Suppressor macrophage treated with lipopolysaccharide for 1 hour (primary cell): ENCODE measurements at regions not wholly inside any gene's neighbourhood (a gene's known extent, or its start where the extent isn't known, plus 50 kb on each side); places are given as distances from the start of the nearest gene placed in this dataset.
"Not testable (repeated sequence)": the region's sequence is repeated elsewhere in the genome, so short reads cannot be mapped to it uniquely, and the experiment has no call there.

Experiments used
- DNase-seq, 3 donors: peaks; one replicate each; pipeline ENCODE4 v3.0.0-alpha.2; 2020 to 2022

DNA sequence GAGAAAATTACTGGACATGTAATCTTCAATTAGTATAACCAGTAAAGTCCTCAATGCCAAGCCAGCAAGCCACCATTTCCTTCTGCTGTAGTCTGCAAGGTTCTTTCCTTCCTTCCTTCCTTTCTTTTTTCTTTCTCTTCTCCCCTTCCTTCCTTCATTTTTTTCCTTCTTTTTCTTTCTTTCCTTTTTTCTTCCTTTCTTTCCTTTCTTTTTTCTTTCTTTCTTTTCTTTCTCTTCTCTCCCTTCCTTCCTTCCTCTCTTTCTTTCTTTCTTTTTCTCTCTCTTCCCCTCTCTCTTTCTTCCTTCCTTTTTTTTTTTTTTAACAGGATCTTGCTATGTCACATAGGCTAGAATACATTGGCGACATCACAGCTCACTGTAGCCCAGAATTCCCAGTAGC, 369.8 kb downstream of the SEMA3D start:
- DNase-seq, result no peak

DNA sequence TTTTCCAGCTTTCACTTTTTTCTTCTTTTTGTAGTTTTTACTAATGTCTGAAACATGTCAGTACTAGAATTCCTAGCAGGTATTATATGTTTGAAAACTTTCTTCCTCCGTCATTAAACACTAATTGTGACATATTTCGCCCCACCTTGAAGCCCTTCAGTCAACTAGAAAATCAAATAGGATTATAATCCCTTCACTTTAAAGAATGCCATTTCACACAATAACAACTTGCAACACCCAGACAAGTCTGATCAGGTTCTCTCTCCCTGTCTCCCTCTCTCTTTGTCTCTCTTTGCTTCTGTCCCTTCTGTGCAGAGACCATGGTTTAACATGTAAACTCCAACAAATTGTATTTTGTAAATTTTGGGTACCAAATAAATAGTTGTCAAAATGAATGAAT, 373.5 kb downstream of the SEMA3D start:
- no peak for DNase-seq

DNA sequence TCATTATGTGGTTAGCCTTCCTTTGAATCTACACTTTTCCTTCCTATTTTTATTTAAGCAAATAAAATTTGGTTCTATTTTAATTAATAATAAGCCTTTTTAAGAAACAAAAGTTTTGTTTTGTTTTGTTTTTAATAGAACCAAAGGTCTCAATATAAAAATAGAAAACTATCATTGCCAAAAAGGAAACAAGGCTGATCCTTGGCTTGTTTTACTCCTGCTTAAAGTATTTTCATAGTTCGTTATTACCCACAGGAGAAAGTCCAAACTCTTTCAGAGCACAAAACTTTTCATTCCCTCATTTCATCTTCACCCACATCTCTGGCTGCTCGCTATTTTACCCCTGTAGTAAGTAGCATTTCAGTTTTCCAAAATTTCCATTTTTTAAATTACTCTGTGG, 374.8 kb downstream of the SEMA3D start:
- DNase-seq, result no peak

DNA sequence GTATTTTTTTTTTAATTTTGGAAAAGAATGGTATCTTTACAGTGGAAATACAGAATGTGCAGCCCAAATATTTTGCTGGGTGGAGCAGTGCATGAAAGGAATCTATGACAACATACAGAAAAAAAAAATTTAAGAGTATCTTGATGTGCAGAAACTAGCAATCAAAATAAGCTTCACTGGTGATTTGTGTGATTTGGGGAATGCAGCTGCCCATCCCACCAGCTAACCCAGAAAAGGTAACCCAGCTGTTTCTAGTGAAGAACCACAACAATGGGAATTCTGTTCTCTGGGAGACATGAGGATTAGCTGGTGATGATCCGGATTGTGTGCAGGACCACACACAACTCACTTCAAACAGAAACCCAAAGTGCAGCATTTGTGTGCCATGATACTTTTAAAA, 375.5 kb downstream of the SEMA3D start:
- DNase-seq, result no peak

DNA sequence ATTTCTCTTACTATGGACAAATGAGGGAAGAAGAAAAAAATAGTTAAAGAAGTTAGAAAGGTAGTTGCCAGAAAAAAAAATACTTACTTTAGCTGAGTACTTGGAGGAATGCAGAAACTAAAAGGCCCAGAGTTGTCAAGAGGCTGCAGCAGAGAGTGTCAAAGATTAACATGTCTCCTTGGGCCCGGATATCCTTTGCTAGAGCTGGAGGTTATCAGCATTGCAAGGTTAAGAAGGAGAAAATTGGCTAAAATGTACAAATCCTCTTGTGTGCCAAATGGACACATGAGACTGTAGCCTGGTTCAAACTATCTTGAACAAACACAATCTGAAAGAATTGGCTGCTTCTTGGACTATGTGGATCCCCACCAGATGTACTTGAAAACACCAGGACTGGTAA, 377.0 kb downstream of the SEMA3D start:
- no peak for DNase-seq

DNA sequence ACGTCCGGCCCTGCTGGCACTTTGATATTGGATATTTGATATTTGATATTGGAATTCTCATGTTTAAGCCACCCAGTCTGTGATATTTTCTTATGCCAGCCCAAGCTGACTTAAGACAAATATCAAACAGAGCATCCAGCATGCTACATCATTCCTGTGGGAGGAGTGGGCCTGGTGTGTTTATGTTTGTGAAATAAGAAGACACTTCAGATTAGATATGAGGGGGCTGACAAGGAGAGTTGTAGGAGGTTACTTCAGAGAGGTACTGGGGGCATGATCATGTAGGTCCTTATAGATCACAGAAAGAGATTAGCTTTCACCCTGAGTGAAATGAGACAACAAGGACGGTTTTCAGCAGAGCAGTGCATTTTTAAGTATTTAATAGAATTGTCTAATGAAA, 382.9 kb downstream of the SEMA3D start:
- DNase-seq, result no peak

DNA sequence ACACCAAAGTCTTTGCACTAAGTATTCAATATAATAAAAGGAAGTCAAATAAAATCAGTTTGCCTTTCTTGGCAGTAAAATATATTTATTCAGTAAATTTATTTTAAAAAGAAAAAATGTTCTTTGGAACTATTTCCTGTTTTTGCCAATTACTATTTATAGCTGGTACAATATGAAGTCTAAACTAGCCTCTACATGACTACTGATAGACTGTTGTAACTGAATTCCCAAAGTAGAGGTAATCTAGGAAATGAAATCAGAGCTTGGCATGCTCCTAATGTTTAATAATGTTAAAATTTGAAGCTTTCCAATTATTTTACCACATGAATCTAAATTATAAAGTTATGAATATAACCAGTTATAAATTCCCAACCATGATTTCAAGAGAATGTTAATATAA, 385.5 kb downstream of the SEMA3D start:
- DNase-seq, result no peak

DNA sequence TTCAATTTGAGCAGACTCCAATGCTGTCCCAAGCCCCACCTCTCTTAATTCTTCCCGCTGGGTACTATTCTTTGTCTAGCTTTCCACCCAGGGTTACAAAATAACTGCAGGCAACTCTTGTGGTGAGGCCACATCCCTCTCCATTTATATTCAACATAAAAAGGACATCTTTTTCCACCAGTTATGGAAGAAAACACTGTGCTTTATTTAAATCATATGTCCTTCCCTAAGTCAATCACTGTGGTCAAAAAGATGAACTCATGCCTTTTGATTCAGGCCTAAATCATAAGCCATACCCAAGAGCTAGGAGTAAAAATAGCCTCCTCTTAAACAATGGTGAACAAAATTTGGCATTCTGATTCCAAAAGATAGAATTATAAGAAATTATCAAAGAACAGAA, 386.0 kb downstream of the SEMA3D start:
- DNase-seq, result no peak

DNA sequence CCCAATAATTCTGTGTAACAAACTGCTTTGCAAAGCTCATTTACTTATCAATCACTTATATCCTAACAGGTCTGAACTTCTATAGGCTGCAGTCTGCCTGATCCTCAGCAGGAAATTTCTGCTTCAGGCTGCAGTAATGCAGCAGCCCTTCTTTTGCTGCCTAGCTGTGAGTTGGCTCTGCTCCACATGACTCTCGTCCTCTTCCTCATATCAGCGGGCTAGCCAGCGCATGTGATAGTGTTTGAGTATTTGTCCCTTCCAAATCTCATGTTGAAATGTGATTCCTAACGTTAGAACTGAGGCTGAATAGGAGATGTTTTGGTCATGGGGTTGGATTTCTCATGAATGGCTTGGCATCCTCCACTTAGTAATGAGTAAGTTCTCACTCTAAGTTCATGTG, 387.8 kb downstream of the SEMA3D start:
- DNase-seq, result no peak

DNA sequence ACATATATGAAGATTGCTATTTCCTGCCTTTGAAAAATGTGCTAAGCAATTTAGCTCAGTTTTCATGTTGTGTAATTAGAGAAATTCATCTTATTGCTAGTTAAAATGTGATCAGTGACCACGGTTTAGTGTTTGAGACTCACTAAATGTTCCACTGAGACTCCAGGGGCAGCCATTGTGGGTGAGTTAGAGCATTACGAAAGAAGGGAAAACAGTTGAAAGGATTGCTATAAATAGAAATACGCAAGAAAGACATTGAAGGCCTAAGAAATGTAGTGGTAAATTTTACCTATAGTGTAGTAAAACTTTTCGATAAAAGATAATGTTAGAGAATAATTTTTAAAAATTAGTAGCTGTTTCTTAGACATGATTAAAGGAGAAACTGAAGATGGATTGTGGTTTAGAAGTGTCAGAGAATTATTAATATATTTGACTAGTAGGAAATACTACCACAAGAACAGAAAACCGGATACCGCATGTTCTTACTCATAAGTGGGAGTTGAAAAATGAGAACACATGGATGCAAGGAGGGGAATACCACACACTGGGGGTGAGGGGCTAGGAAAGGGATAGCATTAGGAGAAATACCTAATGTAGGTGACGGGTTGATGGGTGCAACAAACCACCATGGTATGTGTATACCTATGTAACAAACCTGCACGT, 394.5 kb downstream of the SEMA3D start:
- peak; percentile 57 to 78 (median 76) for DNase-seq

DNA sequence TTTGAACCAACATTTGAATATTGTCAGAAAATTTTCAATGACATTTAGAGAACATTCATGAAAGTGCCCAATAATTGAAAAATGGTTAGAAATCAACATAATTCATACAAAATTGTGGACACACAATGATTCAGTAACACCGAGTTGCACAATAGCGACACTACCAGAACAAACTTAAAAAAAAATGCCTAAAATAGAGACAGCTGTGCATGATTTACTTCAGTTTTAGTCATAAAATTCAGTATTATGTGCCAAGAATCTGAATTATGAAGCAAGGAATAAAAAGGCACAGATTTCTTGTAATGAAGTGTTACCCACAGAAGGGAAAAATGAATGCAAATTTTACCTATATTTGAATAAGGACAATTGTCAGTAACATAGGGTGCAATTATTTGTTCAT, 396.0 kb downstream of the SEMA3D start:
- peak; percentile 10 to 56 (median 49) for DNase-seq

DNA sequence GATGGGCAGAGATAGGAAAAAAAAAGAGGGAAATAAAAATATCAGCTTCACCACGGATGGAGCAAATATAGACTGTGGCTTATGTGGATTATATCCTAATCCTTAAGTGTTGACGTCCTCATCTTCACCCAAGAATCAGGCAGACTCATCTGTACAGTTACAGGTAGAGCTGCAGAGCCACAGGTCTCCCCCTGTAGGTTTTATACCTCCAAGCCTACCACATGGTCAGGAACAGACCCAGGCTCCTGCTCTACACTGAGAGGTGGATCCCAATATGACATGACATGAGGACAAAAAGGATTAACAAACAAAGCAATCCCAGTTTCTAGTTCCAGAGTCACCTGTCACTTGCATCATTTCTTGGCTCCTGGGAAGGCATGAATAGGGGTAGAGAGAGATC, 400.8 kb downstream of the SEMA3D start:
- no peak for DNase-seq

DNA sequence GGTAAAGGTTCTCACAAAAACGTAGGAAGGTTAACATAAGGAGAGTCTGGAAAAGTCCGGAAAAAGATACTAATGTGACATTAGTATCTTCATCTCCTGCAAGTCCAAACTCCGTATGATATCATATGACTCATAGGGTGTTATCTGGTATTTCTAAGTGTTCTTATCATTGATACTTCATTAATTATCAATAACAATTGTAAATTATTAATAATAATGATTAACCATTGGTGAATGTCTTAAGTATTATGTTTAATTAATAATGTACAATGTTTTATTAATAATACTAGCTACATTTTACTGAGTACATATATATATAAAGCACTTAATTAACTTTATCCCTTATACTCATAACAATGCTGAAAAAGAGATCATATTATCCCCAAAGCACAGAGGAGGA, 402.4 kb downstream of the SEMA3D start:
- DNase-seq, result no peak

DNA sequence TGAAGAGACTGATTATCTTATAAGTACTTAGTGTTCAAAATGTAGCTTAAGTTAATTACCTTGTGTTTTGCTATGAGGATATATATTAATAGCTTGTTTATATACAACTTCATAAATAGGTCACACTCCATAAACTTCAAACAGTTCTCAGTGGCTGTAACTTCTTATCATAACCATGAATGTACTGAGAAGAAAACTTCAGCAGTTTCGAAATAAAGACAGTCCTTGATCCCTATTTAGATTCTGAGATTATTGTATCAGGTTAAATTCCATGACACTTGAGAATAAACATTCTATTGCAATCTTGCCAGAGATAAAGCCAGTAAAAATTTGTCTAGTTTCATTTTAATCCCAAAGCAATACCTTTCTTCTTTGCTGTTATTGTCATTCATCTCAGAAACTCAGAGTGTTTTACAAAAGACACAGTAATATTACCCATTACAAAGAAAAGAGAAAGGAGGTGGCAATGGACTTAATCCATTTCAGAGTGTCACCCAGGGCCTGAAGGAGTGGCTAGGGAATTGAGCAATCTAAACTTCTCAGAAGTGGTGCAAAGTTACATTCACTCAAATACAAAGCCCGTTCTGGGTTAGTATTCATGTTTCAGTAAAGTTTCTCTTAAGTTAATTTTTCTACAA, 403.6 kb downstream of the SEMA3D start:
- no peak for DNase-seq

DNA sequence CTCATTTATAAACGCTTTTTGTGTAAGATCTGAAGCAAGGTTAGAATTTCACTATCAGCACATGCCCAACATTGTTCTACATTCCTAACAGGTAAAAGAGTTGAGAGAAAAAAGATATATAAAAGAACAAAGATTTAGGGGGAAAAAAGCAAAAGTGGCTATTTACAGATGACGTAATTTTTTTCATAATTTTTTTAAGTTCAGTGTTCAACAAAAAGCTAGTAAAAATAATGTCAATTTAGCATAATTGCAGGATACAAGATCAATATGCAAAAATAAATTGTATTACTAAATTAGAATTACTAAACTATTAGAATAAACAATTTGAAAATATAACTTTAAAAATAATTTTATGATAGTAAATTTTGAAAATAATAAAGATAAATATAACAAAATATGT, 405.0 kb downstream of the SEMA3D start:
- no peak for DNase-seq

DNA sequence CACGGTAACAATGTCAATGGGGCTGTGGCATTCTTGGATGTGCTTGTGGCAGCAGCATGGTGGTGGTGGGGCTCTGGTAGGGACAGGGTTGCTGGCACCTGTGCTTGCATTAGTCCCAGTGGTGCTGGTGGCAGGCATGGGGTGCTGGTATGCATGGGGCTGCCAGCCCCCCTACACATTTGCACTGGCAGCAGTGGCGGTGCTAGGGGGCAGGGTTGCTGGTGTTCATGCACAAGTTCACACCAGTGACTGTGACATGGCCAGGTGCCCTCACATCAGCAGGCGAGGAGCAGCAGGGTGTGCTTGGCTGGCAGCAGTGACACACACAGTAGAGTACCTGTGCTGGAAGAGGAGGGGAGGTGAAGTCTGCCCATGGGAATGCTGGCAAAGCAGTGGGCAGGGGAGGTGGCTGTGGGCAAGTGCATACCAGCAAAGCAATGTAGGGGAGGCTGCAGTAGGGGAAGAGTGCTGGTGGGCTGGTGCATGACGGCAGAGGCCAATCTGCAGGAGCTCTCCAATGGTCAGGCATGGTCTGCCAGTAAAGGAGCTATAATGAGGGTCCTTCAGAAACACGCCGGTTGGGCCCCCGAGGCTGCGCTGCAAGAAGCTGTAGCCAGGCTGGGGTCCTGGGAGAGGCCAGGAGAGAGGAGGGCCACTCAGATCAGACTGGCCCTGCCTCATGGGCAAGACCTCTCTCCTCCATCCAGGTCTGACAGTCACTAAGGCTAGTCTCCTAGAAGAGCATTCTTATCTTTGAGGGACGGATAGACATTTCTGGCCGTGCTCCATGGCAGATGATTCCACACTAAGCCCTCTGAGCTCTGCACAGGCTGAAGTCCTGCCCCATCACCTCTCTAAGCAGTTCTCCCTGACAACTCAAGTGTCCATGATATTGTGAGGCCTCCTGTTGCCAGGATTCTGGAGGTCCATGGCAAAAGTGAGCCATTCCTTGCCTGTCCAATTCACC, 406.4 kb downstream of the SEMA3D start:
- no peak for DNase-seq

DNA sequence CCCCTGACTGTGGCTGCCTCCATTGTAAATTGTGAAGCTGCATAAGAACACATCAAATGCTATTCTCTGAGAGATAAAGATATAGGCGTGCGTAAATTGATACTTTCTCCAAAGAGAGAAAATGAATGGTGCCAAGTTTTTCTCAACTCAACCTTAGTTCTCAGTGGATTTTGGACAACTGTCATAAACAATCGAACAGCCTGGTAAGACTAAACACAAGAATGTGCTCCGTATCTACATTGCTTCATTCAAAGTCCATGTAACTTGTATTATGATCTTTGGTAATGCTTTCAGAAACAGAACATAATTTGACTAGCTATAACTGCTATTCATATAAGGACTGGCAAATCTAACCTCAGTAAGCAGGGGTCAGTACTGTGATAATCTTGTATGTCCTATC, 429.1 kb downstream of the SEMA3D start:
- DNase-seq, result no peak

DNA sequence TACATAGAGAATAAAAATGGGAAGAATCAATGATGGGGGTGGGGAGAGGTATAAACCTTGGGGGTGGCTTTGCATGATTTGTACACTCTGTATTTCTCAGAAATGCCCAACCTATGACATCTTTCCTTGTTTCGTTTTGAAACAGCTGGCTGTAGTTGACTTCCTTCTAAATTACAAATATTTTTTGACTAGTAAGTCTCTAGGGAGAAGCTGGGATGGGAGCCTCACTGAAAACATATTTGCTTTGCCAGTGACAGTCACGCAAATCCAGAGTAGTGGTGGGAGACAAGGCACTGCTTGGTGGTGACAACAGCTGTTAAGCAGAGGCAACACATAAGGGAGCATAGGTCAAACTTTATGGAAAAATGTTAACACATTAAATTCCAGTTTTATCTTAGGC, 440.5 kb downstream of the SEMA3D start:
- DNase-seq, result no peak

DNA sequence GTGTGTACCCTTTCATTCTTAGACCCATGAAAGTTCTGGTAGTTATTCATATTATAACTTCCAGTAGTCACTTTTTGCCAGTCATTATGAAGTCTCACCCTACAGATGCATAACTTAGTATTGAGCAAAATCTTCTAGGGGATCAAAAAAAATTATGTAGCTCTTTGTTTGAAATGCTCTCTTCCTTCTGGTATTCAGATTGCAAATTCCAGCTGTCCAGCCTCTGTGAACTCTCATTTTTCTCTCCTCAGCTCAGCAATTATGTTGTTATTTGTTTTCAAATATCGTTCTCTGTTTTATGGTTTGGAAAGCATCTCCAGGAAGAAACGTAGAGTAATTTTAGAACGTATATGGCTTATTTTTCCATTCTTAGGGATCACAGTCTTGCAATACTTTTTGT, 442.5 kb downstream of the SEMA3D start:
- DNase-seq, result no peak

DNA sequence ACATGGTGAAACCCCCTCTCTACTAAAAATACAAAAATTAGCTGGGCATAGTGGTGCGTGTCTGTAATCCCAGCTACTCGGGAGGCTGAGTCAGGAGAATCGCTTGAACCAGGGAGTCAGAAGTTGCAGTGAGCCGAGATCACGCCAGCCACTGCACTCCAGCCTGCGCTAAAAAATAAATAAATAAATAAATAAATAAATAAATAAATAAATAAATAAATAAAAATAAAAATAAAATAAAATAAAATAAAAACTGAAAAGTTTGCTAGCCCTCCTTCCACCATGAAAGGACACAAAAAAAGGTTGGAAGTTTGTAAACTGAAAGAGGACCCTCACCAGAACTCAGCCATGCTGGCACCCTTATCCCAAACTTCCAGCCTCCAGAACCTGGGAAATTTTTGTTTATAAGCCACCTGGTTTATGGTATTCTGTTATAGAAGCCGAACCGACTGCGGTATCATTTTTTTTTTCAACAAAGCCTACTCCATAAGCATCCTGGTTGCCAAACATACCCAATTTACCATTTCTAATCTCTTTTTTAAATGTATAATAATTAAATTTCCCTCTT, 448.2 kb downstream of the SEMA3D start:
- no peak for DNase-seq

DNA sequence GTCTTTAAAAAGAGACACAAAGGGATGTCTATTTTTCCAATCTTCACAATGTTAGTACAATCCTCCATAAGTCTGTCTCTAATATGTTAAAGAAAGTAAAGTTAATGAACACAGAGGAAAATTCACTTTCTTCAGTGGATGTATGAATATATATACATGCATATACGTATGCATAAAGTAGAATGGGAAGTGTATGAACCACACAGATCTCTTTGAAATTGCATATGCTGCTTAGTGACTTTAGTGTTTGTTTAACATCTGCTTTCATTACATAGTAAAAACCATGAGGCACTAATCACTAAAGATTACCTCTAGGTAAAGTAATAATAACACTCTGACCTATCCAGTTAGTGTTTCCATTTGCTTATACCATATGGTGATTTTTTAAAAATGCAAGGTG, 451.2 kb downstream of the SEMA3D start:
- DNase-seq, result no peak

DNA sequence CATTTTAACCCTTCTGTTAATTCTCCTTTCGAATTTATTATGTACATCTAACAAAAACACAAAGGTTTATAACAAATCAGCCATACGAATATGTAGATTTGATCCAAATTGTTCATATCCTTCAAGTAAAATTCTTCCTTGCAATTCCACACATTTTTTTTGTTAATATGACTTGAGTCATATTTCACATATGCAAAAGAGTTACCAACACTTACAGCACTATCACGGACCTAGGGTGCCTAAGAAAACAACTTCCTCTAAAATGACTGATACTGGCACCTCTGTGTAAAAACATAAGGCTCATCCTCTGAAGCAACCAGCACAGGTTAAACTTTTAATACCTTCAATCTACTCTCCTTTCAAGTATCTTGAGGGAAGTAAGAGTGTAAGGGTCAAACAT, 451.8 kb downstream of the SEMA3D start:
- no peak for DNase-seq

DNA sequence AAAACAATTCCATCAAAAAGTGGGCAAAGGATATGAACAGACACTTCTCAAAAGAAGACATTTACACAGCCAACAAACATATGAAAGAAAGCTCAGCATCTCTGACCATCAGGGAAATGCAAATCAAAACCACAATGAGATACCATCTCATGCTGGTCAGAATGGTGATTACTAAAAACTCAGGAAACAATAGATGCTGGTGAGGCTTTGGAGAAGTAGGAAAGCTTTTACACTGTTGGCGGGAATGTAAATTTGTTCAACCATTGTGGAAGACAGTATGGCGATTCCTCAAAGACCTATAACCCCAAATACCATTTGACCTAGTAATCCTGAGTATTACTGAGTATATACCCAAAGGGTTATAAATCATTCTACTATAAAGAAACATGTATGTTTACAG, 452.9 kb downstream of the SEMA3D start:
- not testable (repeated sequence) for DNase-seq

DNA sequence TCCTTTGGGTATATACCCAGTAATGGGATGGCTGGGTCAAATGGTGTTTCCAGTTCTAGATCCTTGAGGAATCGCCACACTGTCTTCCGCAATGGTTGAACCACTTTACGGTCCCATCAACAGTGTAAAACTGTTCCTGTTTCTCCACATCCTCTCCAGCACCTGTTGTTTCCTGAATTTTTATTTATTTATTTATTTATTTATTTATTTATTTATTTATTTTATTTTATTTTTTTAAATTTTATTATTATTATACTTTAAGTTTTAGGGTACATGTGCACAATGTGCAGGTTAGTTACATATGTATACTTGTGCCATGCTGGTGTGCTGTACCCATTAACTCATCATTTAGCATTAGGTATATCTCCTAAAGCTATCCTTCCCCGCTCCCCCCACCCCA, 456.0 kb downstream of the SEMA3D start:
- not testable (repeated sequence) for DNase-seq
